GM12891 (cell line): ENCODE measurements at regions not wholly inside any gene's neighbourhood (a gene's known extent, or its start where the extent isn't known, plus 50 kb on each side); places are given as distances from the start of the nearest gene placed in this dataset.

Source experiments
- DNase-seq: peaks from one replicate; pipeline ENCODE4 v3.0.0; 2011; ENCODE audit warnings: low spot score; ENCODE audit not compliant: insufficient read length
- FAIRE-seq: peaks from 2 replicates; lab custom pipeline; 2011; peaks lifted over from hg19 to GRCh38; lab: Jason Lieb, UNC
- PAX5 ChIP-seq: IDR thresholded peaks from 2 replicates; pipeline ENCODE4 v1.6.1; 2011; ENCODE audit warnings: low read length, moderate library complexity, mild to moderate bottlenecking; ENCODE audit not compliant: insufficient read depth, severe bottlenecking
- POLR2A ChIP-seq: IDR thresholded peaks from 2 replicates; pipeline ENCODE4 v1.6.1; 2011; ENCODE audit warnings: low read depth, low read length, control low read depth
- POLR2AphosphoS5 ChIP-seq: IDR thresholded peaks from 2 replicates; pipeline ENCODE4 v1.6.1; 2011; ENCODE audit warnings: low read depth, low read length, control low read depth
- POU2F2 ChIP-seq: IDR thresholded peaks from 2 replicates; pipeline ENCODE4 v1.6.1; 2011; ENCODE audit warnings: low read depth, mild to moderate bottlenecking, control low read depth, low read length, moderate library complexity
- SPI1 ChIP-seq: IDR thresholded peaks from 2 replicates; pipeline ENCODE4 v1.6.1; 2011; ENCODE audit warnings: low read depth, low read length, control low read depth
- TAF1 ChIP-seq: IDR thresholded peaks from 2 replicates; pipeline ENCODE4 v1.6.1; 2011; ENCODE audit warnings: low read depth, low read length, control low read depth

- TF ChIP-seq POLR2A (no peak), TAF1 (no peak), POU2F2 (no peak), POLR2AphosphoS5 (no peak), SPI1 (no peak), PAX5 (no peak)
- no peak for DNase-seq
These were observed 176.2 kb upstream of the TOPAZ1 start for GRCh38 chr3:44065311-44066094.

GRCh38 chr3:44066806-44067205, 174.9 kb upstream of the TOPAZ1 start:
- no peak for FAIRE-seq
- DNase-seq, result no peak

More at GRCh38 chr3:44065311-44066094, 176.2 kb upstream of the TOPAZ1 start:
- FAIRE-seq, result no peak

GRCh38 chr3:44067431-44067830, 174.3 kb upstream of the TOPAZ1 start:
- TF ChIP-seq TAF1, result no peak
- no peak for TF ChIP-seq POLR2AphosphoS5
- TF ChIP-seq SPI1, result no peak
- no peak for TF ChIP-seq PAX5
- DNase-seq, result no peak
- FAIRE-seq, result no peak

More at GRCh38 chr3:44066806-44067205, 174.9 kb upstream of the TOPAZ1 start:
- no peak for TF ChIP-seq POLR2A
- TF ChIP-seq POLR2AphosphoS5, result no peak
- no peak for TF ChIP-seq SPI1
- TF ChIP-seq PAX5, result no peak
- no peak for TF ChIP-seq POU2F2
- TF ChIP-seq TAF1, result no peak

GRCh38 chr3:44068753-44069152, 172.9 kb upstream of the TOPAZ1 start:
- DNase-seq (no peak), FAIRE-seq (peak; percentile 45)
- TF ChIP-seq POLR2A (no peak), TAF1 (no peak), POLR2AphosphoS5 (no peak), PAX5 (no peak), POU2F2 (no peak), SPI1 (no peak)

GRCh38 chr3:44069276-44069675, 172.4 kb upstream of the TOPAZ1 start:
- DNase-seq (no peak), FAIRE-seq (no peak)
- no peak for TF ChIP-seq PAX5
- TF ChIP-seq POLR2A, result no peak
- no peak for TF ChIP-seq POU2F2
- TF ChIP-seq SPI1, result no peak
- no peak for TF ChIP-seq TAF1
- TF ChIP-seq POLR2AphosphoS5, result no peak

GRCh38 chr3:44070841-44071546, 170.7 kb upstream of the TOPAZ1 start:
- no peak for FAIRE-seq
- no peak for DNase-seq
- TF ChIP-seq TAF1, result no peak

GRCh38 chr3:44072601-44073540, 168.8 kb upstream of the TOPAZ1 start:
- DNase-seq (no peak), FAIRE-seq (no peak)
- TF ChIP-seq TAF1, result no peak
- no peak for TF ChIP-seq POU2F2
- no peak for TF ChIP-seq POLR2AphosphoS5
- no peak for TF ChIP-seq POLR2A
- no peak for TF ChIP-seq PAX5
- TF ChIP-seq SPI1, result no peak

- no peak for DNase-seq
- TF ChIP-seq SPI1, result no peak
- no peak for TF ChIP-seq PAX5
- TF ChIP-seq POLR2A, result no peak
- TF ChIP-seq POU2F2, result no peak
- no peak for TF ChIP-seq TAF1
- TF ChIP-seq POLR2AphosphoS5, result no peak
- no peak for FAIRE-seq
These were observed 167.5 kb upstream of the TOPAZ1 start for GRCh38 chr3:44074181-44074580.

- no peak for FAIRE-seq
- no peak for TF ChIP-seq POU2F2
- no peak for TF ChIP-seq POLR2A
- DNase-seq, result no peak
These were observed 165.4 kb upstream of the TOPAZ1 start for GRCh38 chr3:44076221-44076829.

- FAIRE-seq, result peak; percentile 28
These were observed 164.4 kb upstream of the TOPAZ1 start for GRCh38 chr3:44077267-44077666.

More at GRCh38 chr3:44077267-44077666, 164.4 kb upstream of the TOPAZ1 start:
- TF ChIP-seq PAX5, result no peak
- no peak for TF ChIP-seq POLR2A
- TF ChIP-seq TAF1, result no peak
- TF ChIP-seq POU2F2, result no peak
- DNase-seq, result no peak
